ENCODE measurements at regions not wholly inside any gene's neighbourhood (a gene's known extent, or its start where the extent isn't known, plus 50 kb on each side); places are given as distances from the start of the nearest gene placed in this dataset.
A peak's percentile ranks its signal among the peaks of the same experiment; 100 is the strongest.
"Not testable (repeated sequence)": the region's sequence is repeated elsewhere in the genome, so short reads cannot be mapped to it uniquely, and the experiment has no call there.

DNA sequence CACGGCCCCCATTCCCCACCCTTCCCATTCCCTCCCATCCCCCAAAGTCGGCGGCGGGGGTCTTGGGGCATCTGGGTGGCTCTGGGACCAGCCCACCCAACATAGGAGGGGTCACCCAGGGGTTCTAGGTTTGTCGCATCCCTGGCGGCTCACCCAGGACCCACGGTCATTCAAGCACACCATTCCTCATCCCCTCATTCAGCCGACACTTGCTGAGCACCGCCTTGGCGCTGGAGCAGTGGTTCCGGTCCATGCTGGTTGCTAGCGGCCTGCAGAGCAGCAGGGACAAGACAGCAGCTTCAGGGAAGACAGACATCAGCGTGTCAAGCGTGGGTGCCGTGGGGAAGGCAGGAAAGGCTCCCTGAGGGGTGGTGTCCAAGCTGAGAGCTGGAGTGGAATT is 50.5 kb upstream of the OTOS start:
- Histone ChIP-seq H3K4me1 (peaks cover 4% of the 10 kb centered on the region; the same call in 1 of the 2 replicates), H3K4me3 (ENCODE audit: low read depth, low read length) (no peak overlapping the region), H3K27me3 (peaks cover 71% of the 10 kb centered on the region), H3K36me3 (no peaks in the 10 kb centered on the region), H3K9me3 (0 out of 2 replicates have a peak, but pooled peaks cover 4% of the 10 kb centered on the region)
- no peak for DNase-seq
- TF ChIP-seq, protein P1, sequence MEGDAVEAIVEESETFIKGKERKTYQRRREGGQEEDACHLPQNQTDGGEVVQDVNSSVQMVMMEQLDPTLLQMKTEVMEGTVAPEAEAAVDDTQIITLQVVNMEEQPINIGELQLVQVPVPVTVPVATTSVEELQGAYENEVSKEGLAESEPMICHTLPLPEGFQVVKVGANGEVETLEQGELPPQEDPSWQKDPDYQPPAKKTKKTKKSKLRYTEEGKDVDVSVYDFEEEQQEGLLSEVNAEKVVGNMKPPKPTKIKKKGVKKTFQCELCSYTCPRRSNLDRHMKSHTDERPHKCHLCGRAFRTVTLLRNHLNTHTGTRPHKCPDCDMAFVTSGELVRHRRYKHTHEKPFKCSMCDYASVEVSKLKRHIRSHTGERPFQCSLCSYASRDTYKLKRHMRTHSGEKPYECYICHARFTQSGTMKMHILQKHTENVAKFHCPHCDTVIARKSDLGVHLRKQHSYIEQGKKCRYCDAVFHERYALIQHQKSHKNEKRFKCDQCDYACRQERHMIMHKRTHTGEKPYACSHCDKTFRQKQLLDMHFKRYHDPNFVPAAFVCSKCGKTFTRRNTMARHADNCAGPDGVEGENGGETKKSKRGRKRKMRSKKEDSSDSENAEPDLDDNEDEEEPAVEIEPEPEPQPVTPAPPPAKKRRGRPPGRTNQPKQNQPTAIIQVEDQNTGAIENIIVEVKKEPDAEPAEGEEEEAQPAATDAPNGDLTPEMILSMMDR (IDR thresholded peaks at IDR 0.05; ENCODE audit: low read depth, low read length): no peak

DNA sequence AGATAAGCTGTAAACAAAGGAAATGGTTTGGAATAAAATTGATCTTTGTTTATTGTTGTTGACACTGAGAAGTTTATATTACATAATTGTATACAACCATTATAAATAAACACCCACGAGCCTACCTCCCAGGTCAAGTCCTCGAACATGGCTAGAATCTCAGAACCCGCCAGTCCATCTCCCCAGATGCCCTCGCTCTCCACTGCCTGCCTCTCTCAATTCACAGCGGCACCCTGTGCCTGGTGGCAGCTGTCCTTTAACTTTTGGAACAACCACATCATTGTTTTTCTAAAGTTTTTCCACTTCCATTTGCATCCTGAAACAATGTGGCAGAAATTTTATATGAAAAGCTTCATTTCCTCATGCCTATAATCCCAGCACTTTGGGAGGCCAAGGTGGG is 52.2 kb upstream of the OTOS start:
- Histone ChIP-seq H3K36me3 (no peaks in the 10 kb centered on the region), H3K27me3 (peaks cover 61% of the 10 kb centered on the region)
- TF ChIP-seq, protein P1 (IDR thresholded peaks at IDR 0.05; ENCODE audit: low read depth, low read length): no peak

DNA sequence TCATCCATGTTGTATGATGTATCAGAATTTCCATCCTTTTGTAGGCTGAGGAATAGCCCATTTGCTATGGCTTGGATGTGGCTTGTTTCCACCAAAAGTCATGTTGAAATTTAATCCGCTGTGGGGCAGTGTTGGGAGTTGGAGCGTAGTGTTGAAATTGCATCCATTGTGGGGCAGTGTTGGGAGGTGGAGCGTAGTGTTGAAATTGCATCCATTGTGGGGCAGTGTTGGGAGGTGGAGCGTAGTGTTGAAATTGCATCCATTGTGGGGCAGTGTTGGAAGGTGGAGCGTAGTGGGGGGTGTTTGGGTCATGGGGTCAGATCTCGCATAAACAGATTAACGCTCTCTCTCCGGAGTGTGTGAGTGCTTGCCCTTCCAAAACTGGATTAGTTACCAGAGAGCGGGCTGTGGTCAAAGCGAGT is 53.9 kb upstream of the OTOS start:
- not testable (repeated sequence) for H3K4me1 ChIP-seq; H3K36me3 ChIP-seq; H3K9me3 ChIP-seq; DNase-seq; H3K4me3 ChIP-seq (ENCODE audit: low read depth, low read length)
- TF ChIP-seq, protein P1 (IDR thresholded peaks at IDR 0.05; ENCODE audit: low read depth, low read length): peak; percentile 22; the same call in 1 of the 2 replicates
- peaks cover 54% of the 10 kb centered on the region for H3K27me3 ChIP-seq

More for the DNA sequence above, 52.2 kb upstream of the OTOS start:
- Histone ChIP-seq H3K4me1 (peaks cover 4% of the 10 kb centered on the region; the same call in 1 of the 2 replicates), H3K9me3 (0 out of 2 replicates have a peak, but pooled peaks cover 4% of the 10 kb centered on the region), H3K4me3 (ENCODE audit: low read depth, low read length) (no peak overlapping the region)
- no peak for DNase-seq

DNA sequence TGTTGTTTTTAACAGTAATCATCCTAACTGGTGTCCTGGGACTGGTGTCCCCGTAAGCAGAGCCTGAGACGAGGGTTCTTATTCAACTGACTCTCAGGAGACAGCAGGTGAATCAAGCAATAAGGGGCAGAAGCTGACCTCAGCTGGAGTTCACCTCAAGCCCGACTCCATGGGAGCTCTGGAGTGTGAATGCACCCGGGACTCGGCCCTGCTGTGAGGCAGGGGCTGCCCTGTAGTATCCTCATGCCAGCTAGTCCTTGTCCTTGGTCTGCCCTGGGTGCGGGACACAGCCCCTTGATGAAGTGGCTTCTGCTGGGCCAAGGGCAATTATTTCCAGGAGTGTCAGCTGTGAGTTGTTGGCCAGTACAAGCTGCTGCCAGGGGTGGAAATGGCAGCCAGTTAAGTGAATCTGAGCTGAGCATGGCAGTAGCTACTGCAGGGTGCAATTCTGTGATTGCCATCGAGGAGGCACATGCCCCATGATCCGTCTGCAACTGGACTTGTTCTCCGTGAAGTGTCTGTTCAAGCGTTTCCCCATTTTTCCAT is 54.9 kb upstream of the OTOS start:
- TF ChIP-seq, protein P1 (IDR thresholded peaks at IDR 0.05; ENCODE audit: low read depth, low read length): no peak
- H3K4me1 ChIP-seq: peaks cover 4% of the 10 kb centered on the region; the same call in 1 of the 2 replicates
- DNase-seq: no peak
- no peak overlapping the region for H3K4me3 ChIP-seq (ENCODE audit: low read depth, low read length)
- peaks cover 54% of the 10 kb centered on the region for H3K27me3 ChIP-seq
- no peaks in the 10 kb centered on the region for H3K36me3 ChIP-seq
- H3K9me3 ChIP-seq: no peaks in the 10 kb centered on the region

DNA sequence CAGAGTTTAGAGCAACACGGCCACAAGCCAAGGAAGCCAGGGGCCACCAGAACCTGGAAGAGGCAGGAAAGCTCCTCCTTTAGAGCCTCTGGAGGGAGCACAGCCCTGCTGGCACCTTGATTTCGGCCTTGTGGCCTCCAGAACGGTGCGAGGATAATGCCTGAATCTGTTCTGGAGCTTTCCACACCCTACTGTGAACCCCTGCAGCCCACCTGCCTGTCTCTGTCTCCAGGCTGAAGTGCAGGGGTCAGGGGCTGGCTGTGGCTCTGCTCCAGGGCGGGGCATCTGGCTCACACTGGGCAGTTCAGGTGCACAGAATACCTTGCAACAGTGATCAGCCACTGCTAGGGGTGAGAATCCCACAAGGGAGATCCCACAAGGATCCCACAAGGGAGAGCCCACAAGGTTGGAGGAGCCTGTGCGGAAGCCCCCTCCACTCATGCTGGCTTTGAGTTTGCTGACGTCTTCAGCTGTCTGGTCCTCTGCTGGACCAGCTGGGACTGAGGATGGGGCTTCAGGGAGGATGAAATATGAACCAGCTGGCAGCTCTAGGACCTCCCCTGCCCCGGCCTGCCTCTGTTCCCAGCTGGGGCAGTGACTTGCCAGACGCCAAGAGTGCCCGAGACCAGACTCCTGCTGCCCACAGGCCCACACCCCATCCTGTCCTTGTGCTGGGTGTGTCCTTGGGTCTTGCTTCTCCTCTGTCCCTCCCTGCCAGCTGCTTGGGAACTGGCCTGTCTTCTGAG is 56.4 kb upstream of the OTOS start:
- H3K36me3 ChIP-seq: no peaks in the 10 kb centered on the region
- peaks cover 51% of the 10 kb centered on the region for H3K27me3 ChIP-seq
- no peak overlapping the region for H3K4me3 ChIP-seq (ENCODE audit: low read depth, low read length)
- DNase-seq: no peak
- H3K4me1 ChIP-seq: peaks cover 4% of the 10 kb centered on the region; the same call in 1 of the 2 replicates
- no peaks in the 10 kb centered on the region for H3K9me3 ChIP-seq
- TF ChIP-seq, protein P1 (IDR thresholded peaks at IDR 0.05; ENCODE audit: low read depth, low read length): no peak
